ENCODE measurements at regions not wholly inside any gene's neighbourhood (a gene's known extent, or its start where the extent isn't known, plus 50 kb on each side); places are given as distances from the start of the nearest gene placed in this dataset.

GRCh38 chr13:95386370-95386769, 85.1 kb upstream of the ABCC4 start:
- Histone ChIP-seq H2AK5ac (ENCODE audit: insufficient read length, low read length) (no peak overlapping the region), H3K79me1 (ENCODE audit: insufficient read depth, low read depth, low read length, poor library complexity, severe bottlenecking) (no peaks in the 10 kb centered on the region), H3K27me3 (ENCODE audit: insufficient read depth, low read length) (no peaks in the 10 kb centered on the region), H3K18ac (ENCODE audit: insufficient read length, low read depth, low read length) (no peak overlapping the region), H2BK20ac (ENCODE audit: low read depth, low read length, poor library complexity, severe bottlenecking) (no peak overlapping the region), H3K9ac (ENCODE audit: extremely low read depth, insufficient read length, low read length) (no peak overlapping the region), H3K23me2 (ENCODE audit: insufficient read length, low read depth, low read length, poor library complexity, severe bottlenecking) (no peaks in the 10 kb centered on the region), H2BK15ac (ENCODE audit: low read depth, low read length) (no peak overlapping the region), H3K14ac (ENCODE audit: insufficient read depth, low read length) (no peak overlapping the region), H2BK120ac (ENCODE audit: low read depth, low read length, poor library complexity, severe bottlenecking) (no peak overlapping the region), H3T11ph (ENCODE audit: low read length) (no peak overlapping the region), H3K56ac (ENCODE audit: insufficient read length, low read depth, low read length) (no peak overlapping the region), H3K79me2 (ENCODE audit: insufficient read depth, low read length) (no peaks in the 10 kb centered on the region), H4K5ac (ENCODE audit: insufficient read length, low read depth, low read length) (no peak overlapping the region), H3K9me3 (ENCODE audit: control insufficient read depth, low read depth, low read length) (no peaks in the 10 kb centered on the region), H3K4me1 (ENCODE audit: insufficient read depth, low read length) (no peaks in the 10 kb centered on the region), H3K4ac (ENCODE audit: low read depth, low read length) (no peak overlapping the region), H3K23ac (ENCODE audit: insufficient read length, low read depth, low read length) (no peak overlapping the region), H4K8ac (replicated peaks; ENCODE audit: insufficient read length, low read depth, low read length) (no peak overlapping the region), H3K27ac (ENCODE audit: insufficient read length, low read depth, low read length) (no peak overlapping the region), H4K20me1 (ENCODE audit: control insufficient read depth, insufficient read depth, insufficient read length) (no peaks in the 10 kb centered on the region), H2BK12ac (ENCODE audit: insufficient read length, low read depth, low read length) (no peak overlapping the region), H2AFZ (ENCODE audit: low read length) (no peak overlapping the region), H2BK5ac (ENCODE audit: insufficient read length, low read length) (no peak overlapping the region), H3K4me2 (ENCODE audit: insufficient read depth, insufficient read length, low read length) (no peak overlapping the region), H4K91ac (ENCODE audit: insufficient read length, low read depth, low read length) (no peak overlapping the region)
- Mint-ChIP-seq H3K4me1 (no peaks in the 10 kb centered on the region), H3K9me3 (peaks cover 4 to 7% of the 10 kb centered on the region in 2 experiments; a peak in 2 of 5 replicates), H3K4me3 (no peak overlapping the region), H3K27ac (no peak overlapping the region), H3K36me3 (ENCODE audit: insufficient read depth in 1 of 3, low read depth in 3 of 3) (no peaks in the 10 kb centered on the region), H3K27me3 (ENCODE audit: low read depth) (peaks cover 7% of the 10 kb centered on the region)
- no CpG with 5 or more reads among the region's 4 CpGs for WGBS (ENCODE audit: extremely low coverage, insufficient read length, low lambda C conversion rate)
- TF ChIP-seq, protein P1, sequence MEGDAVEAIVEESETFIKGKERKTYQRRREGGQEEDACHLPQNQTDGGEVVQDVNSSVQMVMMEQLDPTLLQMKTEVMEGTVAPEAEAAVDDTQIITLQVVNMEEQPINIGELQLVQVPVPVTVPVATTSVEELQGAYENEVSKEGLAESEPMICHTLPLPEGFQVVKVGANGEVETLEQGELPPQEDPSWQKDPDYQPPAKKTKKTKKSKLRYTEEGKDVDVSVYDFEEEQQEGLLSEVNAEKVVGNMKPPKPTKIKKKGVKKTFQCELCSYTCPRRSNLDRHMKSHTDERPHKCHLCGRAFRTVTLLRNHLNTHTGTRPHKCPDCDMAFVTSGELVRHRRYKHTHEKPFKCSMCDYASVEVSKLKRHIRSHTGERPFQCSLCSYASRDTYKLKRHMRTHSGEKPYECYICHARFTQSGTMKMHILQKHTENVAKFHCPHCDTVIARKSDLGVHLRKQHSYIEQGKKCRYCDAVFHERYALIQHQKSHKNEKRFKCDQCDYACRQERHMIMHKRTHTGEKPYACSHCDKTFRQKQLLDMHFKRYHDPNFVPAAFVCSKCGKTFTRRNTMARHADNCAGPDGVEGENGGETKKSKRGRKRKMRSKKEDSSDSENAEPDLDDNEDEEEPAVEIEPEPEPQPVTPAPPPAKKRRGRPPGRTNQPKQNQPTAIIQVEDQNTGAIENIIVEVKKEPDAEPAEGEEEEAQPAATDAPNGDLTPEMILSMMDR (conservative IDR thresholded peaks at IDR 0.05) = no peak
- no peak for DNase-seq

Data from H9 (cell line).